ENCODE measurements at regions not wholly inside any gene's neighbourhood (a gene's known extent, or its start where the extent isn't known, plus 50 kb on each side); places are given as distances from the start of the nearest gene placed in this dataset.

DNA sequence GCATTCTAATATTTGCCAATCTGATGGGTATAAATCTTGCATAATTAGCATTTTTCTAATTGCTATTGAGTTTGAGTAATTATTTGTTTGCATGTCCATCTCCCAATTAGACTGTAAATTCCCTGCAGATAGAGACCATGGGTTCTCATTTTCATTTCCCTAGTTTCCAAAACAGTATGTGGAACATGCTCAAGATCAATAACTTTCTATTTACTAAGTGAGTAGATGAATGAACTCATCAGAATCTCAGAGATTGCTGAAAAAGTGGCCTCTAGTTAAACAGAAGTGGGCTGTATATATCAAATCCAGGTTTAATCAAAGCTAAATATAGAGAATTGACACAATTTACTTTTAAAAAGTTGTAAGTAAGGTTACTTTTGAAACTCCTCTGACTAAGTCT, 138.0 kb upstream of the PGR start:
- TF ChIP-seq, protein P1, sequence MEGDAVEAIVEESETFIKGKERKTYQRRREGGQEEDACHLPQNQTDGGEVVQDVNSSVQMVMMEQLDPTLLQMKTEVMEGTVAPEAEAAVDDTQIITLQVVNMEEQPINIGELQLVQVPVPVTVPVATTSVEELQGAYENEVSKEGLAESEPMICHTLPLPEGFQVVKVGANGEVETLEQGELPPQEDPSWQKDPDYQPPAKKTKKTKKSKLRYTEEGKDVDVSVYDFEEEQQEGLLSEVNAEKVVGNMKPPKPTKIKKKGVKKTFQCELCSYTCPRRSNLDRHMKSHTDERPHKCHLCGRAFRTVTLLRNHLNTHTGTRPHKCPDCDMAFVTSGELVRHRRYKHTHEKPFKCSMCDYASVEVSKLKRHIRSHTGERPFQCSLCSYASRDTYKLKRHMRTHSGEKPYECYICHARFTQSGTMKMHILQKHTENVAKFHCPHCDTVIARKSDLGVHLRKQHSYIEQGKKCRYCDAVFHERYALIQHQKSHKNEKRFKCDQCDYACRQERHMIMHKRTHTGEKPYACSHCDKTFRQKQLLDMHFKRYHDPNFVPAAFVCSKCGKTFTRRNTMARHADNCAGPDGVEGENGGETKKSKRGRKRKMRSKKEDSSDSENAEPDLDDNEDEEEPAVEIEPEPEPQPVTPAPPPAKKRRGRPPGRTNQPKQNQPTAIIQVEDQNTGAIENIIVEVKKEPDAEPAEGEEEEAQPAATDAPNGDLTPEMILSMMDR (IDR thresholded peaks at IDR 0.05; ENCODE audit: control extremely low read depth in 1 of 3, insufficient read depth in 1 of 3, low read depth in 1 of 3, low read length in 3 of 3): no peak
- TF ChIP-seq, protein P2, sequence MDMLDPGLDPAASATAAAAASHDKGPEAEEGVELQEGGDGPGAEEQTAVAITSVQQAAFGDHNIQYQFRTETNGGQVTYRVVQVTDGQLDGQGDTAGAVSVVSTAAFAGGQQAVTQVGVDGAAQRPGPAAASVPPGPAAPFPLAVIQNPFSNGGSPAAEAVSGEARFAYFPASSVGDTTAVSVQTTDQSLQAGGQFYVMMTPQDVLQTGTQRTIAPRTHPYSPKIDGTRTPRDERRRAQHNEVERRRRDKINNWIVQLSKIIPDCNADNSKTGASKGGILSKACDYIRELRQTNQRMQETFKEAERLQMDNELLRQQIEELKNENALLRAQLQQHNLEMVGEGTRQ (IDR thresholded peaks at IDR 0.05; ENCODE audit: low read length): no peak
- TF ChIP-seq TAF1 (IDR thresholded peaks at IDR 0.05; ENCODE audit: low read depth, low read length): no peak
- TF ChIP-seq, protein P3, sequence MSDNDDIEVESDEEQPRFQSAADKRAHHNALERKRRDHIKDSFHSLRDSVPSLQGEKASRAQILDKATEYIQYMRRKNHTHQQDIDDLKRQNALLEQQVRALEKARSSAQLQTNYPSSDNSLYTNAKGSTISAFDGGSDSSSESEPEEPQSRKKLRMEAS (IDR thresholded peaks at IDR 0.05): no peak
- no peak for TF ChIP-seq SIN3A (conservative IDR thresholded peaks at IDR 0.05 in 1 of 2, IDR thresholded peaks at IDR 0.05 in 1 of 2; ENCODE audit: low read depth in 1 of 2, low read length in 2 of 2)
- no peak for TF ChIP-seq YY1 (IDR thresholded peaks at IDR 0.05; ENCODE audit: low read depth, low read length)
- no peak for TF ChIP-seq POLR2AphosphoS5 (IDR thresholded peaks at IDR 0.05; ENCODE audit: low read depth, low read length)
- no peak for TF ChIP-seq EP300 (IDR thresholded peaks at IDR 0.05; ENCODE audit: borderline replicate concordance in 1 of 2, low read depth in 2 of 2, low read length in 2 of 2)
